C4-2B (cell line): ENCODE measurements at regions not wholly inside any gene's neighbourhood (a gene's known extent, or its start where the extent isn't known, plus 50 kb on each side); places are given as distances from the start of the nearest gene placed in this dataset.

ENCODE experiments used
- ZFX ChIP-seq: fragments of 450-650 bp; IDR thresholded peaks from 2 replicates; pipeline ENCODE4 v1.6.1; 2017
- TF ChIP-seq, protein P1 (sequence below): fragments of 450-650 bp; conservative IDR thresholded peaks from 2 replicates; pipeline ENCODE4 v1.5.1; 2017; ENCODE audit warnings: mild to moderate bottlenecking

DNA sequence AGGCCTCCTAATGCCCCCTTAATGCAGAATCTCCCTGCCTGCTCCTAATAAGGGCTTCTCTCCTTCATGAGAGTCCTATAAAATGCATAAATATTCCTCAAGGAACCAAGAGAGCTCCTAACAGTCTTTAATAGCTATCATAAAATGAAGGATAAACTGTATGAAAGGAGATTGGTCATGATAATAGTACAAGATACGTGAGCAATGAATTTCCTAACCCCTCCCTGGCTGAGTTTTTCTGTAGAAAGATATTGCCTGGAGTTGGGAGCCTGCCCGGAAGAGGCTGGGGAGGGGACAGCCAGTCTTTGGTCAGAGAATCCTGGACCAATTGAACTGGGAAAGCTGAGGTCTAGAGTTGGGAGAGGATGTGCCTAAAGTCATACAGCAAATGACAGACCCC is 321.9 kb upstream of the CDH5 start:
- TF ChIP-seq, protein P1, sequence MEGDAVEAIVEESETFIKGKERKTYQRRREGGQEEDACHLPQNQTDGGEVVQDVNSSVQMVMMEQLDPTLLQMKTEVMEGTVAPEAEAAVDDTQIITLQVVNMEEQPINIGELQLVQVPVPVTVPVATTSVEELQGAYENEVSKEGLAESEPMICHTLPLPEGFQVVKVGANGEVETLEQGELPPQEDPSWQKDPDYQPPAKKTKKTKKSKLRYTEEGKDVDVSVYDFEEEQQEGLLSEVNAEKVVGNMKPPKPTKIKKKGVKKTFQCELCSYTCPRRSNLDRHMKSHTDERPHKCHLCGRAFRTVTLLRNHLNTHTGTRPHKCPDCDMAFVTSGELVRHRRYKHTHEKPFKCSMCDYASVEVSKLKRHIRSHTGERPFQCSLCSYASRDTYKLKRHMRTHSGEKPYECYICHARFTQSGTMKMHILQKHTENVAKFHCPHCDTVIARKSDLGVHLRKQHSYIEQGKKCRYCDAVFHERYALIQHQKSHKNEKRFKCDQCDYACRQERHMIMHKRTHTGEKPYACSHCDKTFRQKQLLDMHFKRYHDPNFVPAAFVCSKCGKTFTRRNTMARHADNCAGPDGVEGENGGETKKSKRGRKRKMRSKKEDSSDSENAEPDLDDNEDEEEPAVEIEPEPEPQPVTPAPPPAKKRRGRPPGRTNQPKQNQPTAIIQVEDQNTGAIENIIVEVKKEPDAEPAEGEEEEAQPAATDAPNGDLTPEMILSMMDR, result no peak
- no peak for TF ChIP-seq ZFX
